NCI-H446 treated with DMSO at 0.1 percent for 48 hours (cell line): ENCODE measurements at regions not wholly inside any gene's neighbourhood (a gene's known extent, or its start where the extent isn't known, plus 50 kb on each side); places are given as distances from the start of the nearest gene placed in this dataset.
A peak's percentile ranks its signal among the peaks of the same experiment; 100 is the strongest.
"Not testable (repeated sequence)": the region's sequence is repeated elsewhere in the genome, so short reads cannot be mapped to it uniquely, and the experiment has no call there.

Source experiments
- DNase-seq: peaks from one replicate; lab custom pipeline; 2025; lab: John Stamatoyannopoulos, UW

- no peak for DNase-seq
These were observed 171.6 kb downstream of the VAPA start for GRCh38 chr18:10085416-10085815.

GRCh38 chr18:10085876-10086275, 172.1 kb downstream of the VAPA start:
- no peak for DNase-seq

- no peak for DNase-seq
These were observed 172.8 kb downstream of the VAPA start for GRCh38 chr18:10086458-10087210.

GRCh38 chr18:10088734-10089133, 174.9 kb downstream of the VAPA start:
- no peak for DNase-seq

GRCh38 chr18:10089881-10090280, 176.1 kb downstream of the VAPA start:
- DNase-seq: no peak

- no peak for DNase-seq
These were observed 176.9 kb downstream of the VAPA start for GRCh38 chr18:10090668-10091067.

GRCh38 chr18:10093445-10093844, 179.6 kb downstream of the VAPA start:
- DNase-seq: no peak

- DNase-seq: no peak
These were observed 180.3 kb downstream of the VAPA start for GRCh38 chr18:10094154-10094553.

- DNase-seq: no peak
These were observed 180.8 kb downstream of the VAPA start for GRCh38 chr18:10094655-10095054.

- no peak for DNase-seq
These were observed 181.5 kb downstream of the VAPA start for GRCh38 chr18:10095356-10095755.

GRCh38 chr18:10099539-10100140, 185.8 kb downstream of the VAPA start:
- no peak for DNase-seq

- DNase-seq: no peak
These were observed 186.4 kb downstream of the VAPA start for GRCh38 chr18:10100196-10100595.

- DNase-seq: peak; percentile 40
These were observed 187.3 kb downstream of the VAPA start for GRCh38 chr18:10100941-10101701.

GRCh38 chr18:10101729-10102128, 187.9 kb downstream of the VAPA start:
- no peak for DNase-seq

GRCh38 chr18:10105118-10105517, 191.3 kb downstream of the VAPA start:
- not testable (repeated sequence) for DNase-seq

GRCh38 chr18:10111191-10111590, 197.4 kb downstream of the VAPA start:
- DNase-seq: no peak

GRCh38 chr18:10111944-10112343, 198.1 kb downstream of the VAPA start:
- DNase-seq: no peak

GRCh38 chr18:10113121-10114022, 199.6 kb downstream of the VAPA start:
- no peak for DNase-seq

- DNase-seq: no peak
These were observed 201.1 kb downstream of the VAPA start for GRCh38 chr18:10114717-10115463.

GRCh38 chr18:10116574-10116973, 202.8 kb downstream of the VAPA start:
- DNase-seq: no peak

GRCh38 chr18:10119528-10119927, 205.7 kb downstream of the VAPA start:
- DNase-seq: no peak
